GM12891 (cell line): ENCODE measurements at regions not wholly inside any gene's neighbourhood (a gene's known extent, or its start where the extent isn't known, plus 50 kb on each side); places are given as distances from the start of the nearest gene placed in this dataset.
"Not testable (repeated sequence)": the region's sequence is repeated elsewhere in the genome, so short reads cannot be mapped to it uniquely, and the experiment has no call there.

ENCODE experiments used
- DNase-seq: peaks from one replicate; pipeline ENCODE4 v3.0.0; 2011; ENCODE audit warnings: low spot score; ENCODE audit not compliant: insufficient read length
- FAIRE-seq: peaks from 2 replicates; lab custom pipeline; 2011; peaks lifted over from hg19 to GRCh38; lab: Jason Lieb, UNC
- PAX5 ChIP-seq: IDR thresholded peaks from 2 replicates; pipeline ENCODE4 v1.6.1; 2011; ENCODE audit warnings: low read length, moderate library complexity, mild to moderate bottlenecking; ENCODE audit not compliant: insufficient read depth, severe bottlenecking
- POLR2A ChIP-seq: IDR thresholded peaks from 2 replicates; pipeline ENCODE4 v1.6.1; 2011; ENCODE audit warnings: low read depth, low read length, control low read depth
- POLR2AphosphoS5 ChIP-seq: IDR thresholded peaks from 2 replicates; pipeline ENCODE4 v1.6.1; 2011; ENCODE audit warnings: low read depth, low read length, control low read depth
- POU2F2 ChIP-seq: IDR thresholded peaks from 2 replicates; pipeline ENCODE4 v1.6.1; 2011; ENCODE audit warnings: low read depth, mild to moderate bottlenecking, control low read depth, low read length, moderate library complexity
- SPI1 ChIP-seq: IDR thresholded peaks from 2 replicates; pipeline ENCODE4 v1.6.1; 2011; ENCODE audit warnings: low read depth, low read length, control low read depth
- TAF1 ChIP-seq: IDR thresholded peaks from 2 replicates; pipeline ENCODE4 v1.6.1; 2011; ENCODE audit warnings: low read depth, low read length, control low read depth

GRCh38 chr9:115439641-115440040 is 321.7 kb upstream of the TNC start:
- FAIRE-seq (no peak), DNase-seq (no peak)
- TF ChIP-seq POU2F2 (no peak), TAF1 (no peak), PAX5 (no peak), SPI1 (no peak), POLR2AphosphoS5 (no peak)

- no peak for DNase-seq
Observed at GRCh38 chr9:115442054-115442453, 324.1 kb upstream of the TNC start.

GRCh38 chr9:115443890-115444289 is 325.9 kb upstream of the TNC start:
- no peak for FAIRE-seq
- TF ChIP-seq PAX5 (no peak), SPI1 (no peak), POLR2AphosphoS5 (no peak), POLR2A (no peak), TAF1 (no peak), POU2F2 (no peak)
- no peak for DNase-seq

More at GRCh38 chr9:115442054-115442453, 324.1 kb upstream of the TNC start:
- no peak for FAIRE-seq
- TF ChIP-seq POLR2AphosphoS5 (no peak), PAX5 (no peak), POLR2A (no peak), POU2F2 (no peak), SPI1 (no peak), TAF1 (no peak)

- FAIRE-seq (no peak), DNase-seq (no peak)
- TF ChIP-seq POU2F2: no peak
- no peak for TF ChIP-seq TAF1
- TF ChIP-seq POLR2A: no peak
- no peak for TF ChIP-seq PAX5
- TF ChIP-seq SPI1: no peak
- no peak for TF ChIP-seq POLR2AphosphoS5
Observed at GRCh38 chr9:115444959-115445358, 327.0 kb upstream of the TNC start.

GRCh38 chr9:115445655-115446054 is 327.7 kb upstream of the TNC start:
- FAIRE-seq (no peak), DNase-seq (no peak)
- TF ChIP-seq POLR2A (no peak), SPI1 (no peak), TAF1 (no peak), POU2F2 (no peak), PAX5 (no peak), POLR2AphosphoS5 (no peak)

- no peak for TF ChIP-seq POLR2A
- TF ChIP-seq SPI1: no peak
- no peak for TF ChIP-seq TAF1
- TF ChIP-seq POU2F2: no peak
- TF ChIP-seq POLR2AphosphoS5: no peak
- no peak for TF ChIP-seq PAX5
- DNase-seq: no peak
- no peak for FAIRE-seq
Observed at GRCh38 chr9:115456515-115456914, 338.6 kb upstream of the TNC start.

- DNase-seq (no peak), FAIRE-seq (no peak)
- TF ChIP-seq POLR2A (no peak), TAF1 (no peak), PAX5 (no peak), POLR2AphosphoS5 (no peak), SPI1 (no peak), POU2F2 (no peak)
Observed at GRCh38 chr9:115461280-115461679, 343.3 kb upstream of the TNC start.

GRCh38 chr9:115462623-115463022 is 344.7 kb upstream of the TNC start:
- TF ChIP-seq PAX5: no peak
- DNase-seq (no peak), FAIRE-seq (no peak)

- DNase-seq: no peak
- TF ChIP-seq TAF1 (no peak), SPI1 (no peak), POLR2AphosphoS5 (no peak), POLR2A (no peak), POU2F2 (no peak)
- FAIRE-seq: no peak
Observed at GRCh38 chr9:115466756-115467155, 348.8 kb upstream of the TNC start.

- no peak for DNase-seq
- TF ChIP-seq PAX5 (no peak), POLR2A (no peak), POLR2AphosphoS5 (no peak), SPI1 (no peak), TAF1 (no peak), POU2F2 (no peak)
Observed at GRCh38 chr9:115469841-115470240, 351.9 kb upstream of the TNC start.

GRCh38 chr9:115473032-115473431 is 355.1 kb upstream of the TNC start:
- not testable (repeated sequence) for DNase-seq, FAIRE-seq

More at GRCh38 chr9:115469841-115470240, 351.9 kb upstream of the TNC start:
- no peak for FAIRE-seq
